ENCODE measurements at regions not wholly inside any gene's neighbourhood (a gene's known extent, or its start where the extent isn't known, plus 50 kb on each side); places are given as distances from the start of the nearest gene placed in this dataset.

GRCh38 chr3:34264337-34265041 is 466.1 kb downstream of the PDCD6IP start:
- H3K27ac Mint-ChIP-seq = no peak overlapping the region
- CTCF ChIA-PET = interaction anchor here (1.1 kb wide), 1 partner anchor 8 kb away, joined by 3 read pairs; no protein-coding TSS in a partner anchor
- ATAC-seq (ENCODE audit: low read depth) = no peak

DNA sequence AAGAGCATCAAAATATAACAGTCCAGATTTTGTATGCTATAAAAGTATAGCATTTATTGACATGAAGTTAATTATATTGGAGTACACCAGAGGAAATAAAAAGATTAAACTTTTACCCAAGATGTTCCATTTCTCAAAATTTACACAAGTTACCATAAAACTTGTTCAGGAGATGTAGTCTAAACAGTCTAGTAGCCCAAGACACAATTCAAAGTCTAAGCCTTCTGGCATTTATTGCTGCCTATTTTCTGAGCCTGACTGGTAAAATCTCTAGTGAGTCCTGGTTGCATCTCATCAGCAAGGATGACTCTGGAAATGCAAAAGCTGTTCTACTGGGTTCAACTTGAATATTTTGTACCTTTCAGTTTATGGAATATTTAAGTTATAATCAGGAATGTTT is 468.7 kb downstream of the PDCD6IP start:
- intact Hi-C loops (cut with micrococcal nuclease) = no loop called here
- Mint-ChIP-seq H3K9me3 (no peaks in the 10 kb centered on the region), H3K36me3 (ENCODE audit: low read depth) (no peaks in the 10 kb centered on the region), H3K27ac (no peak overlapping the region), H3K4me1 (peaks cover 9% of the 10 kb centered on the region), H3K4me3 (no peak overlapping the region), H3K27me3 (no peaks in the 10 kb centered on the region)
- ChIA-PET POLR2A (no interaction called here), CTCF (no interaction called here)
- DNase-seq = no peak
- no peak for TF ChIP-seq CTCF (IDR thresholded peaks at IDR 0.05)
- no peak for ATAC-seq (ENCODE audit: low read depth)

More at GRCh38 chr3:34264337-34265041, 466.1 kb downstream of the PDCD6IP start:
- H3K27me3 Mint-ChIP-seq = no peaks in the 10 kb centered on the region
- DNase-seq = no peak
- H3K36me3 Mint-ChIP-seq (ENCODE audit: low read depth) = no peaks in the 10 kb centered on the region
- intact Hi-C loops (cut with micrococcal nuclease) = loop anchor here (5.0 kb wide), 1 partner anchor 418 kb away; no protein-coding TSS in a partner anchor
- TF ChIP-seq CTCF (IDR thresholded peaks at IDR 0.05) = no peak
- no peaks in the 10 kb centered on the region for H3K9me3 Mint-ChIP-seq
- POLR2A ChIA-PET = no interaction called here
- H3K4me3 Mint-ChIP-seq = no peak overlapping the region
- peaks cover 17% of the 10 kb centered on the region for H3K4me1 Mint-ChIP-seq

GRCh38 chr3:34268032-34268709 is 469.7 kb downstream of the PDCD6IP start:
- Mint-ChIP-seq H3K4me3 (no peak overlapping the region), H3K27me3 (no peaks in the 10 kb centered on the region), H3K36me3 (ENCODE audit: low read depth) (no peaks in the 10 kb centered on the region), H3K27ac (no peak overlapping the region), H3K9me3 (no peaks in the 10 kb centered on the region), H3K4me1 (no peaks in the 10 kb centered on the region)
- ATAC-seq (ENCODE audit: low read depth) = no peak
- no peak for TF ChIP-seq CTCF (IDR thresholded peaks at IDR 0.05)
- no peak for DNase-seq
- CTCF ChIA-PET = interaction anchor here (1.1 kb wide), 1 partner anchor 12 kb away, joined by 3 read pairs; no protein-coding TSS in a partner anchor
- intact Hi-C loops (cut with micrococcal nuclease) = no loop called here
- POLR2A ChIA-PET = no interaction called here

GRCh38 chr3:34275811-34276210 is 477.4 kb downstream of the PDCD6IP start:
- H3K27ac Mint-ChIP-seq = no peak overlapping the region
- TF ChIP-seq CTCF (IDR thresholded peaks at IDR 0.05) = no peak
- intact Hi-C loops (cut with micrococcal nuclease) = no loop called here
- DNase-seq = no peak
- H3K4me1 Mint-ChIP-seq = no peaks in the 10 kb centered on the region
- H3K27me3 Mint-ChIP-seq = no peaks in the 10 kb centered on the region
- no peak for ATAC-seq (ENCODE audit: low read depth)
- ChIA-PET POLR2A (no interaction called here), CTCF (no interaction called here)
- H3K36me3 Mint-ChIP-seq (ENCODE audit: low read depth) = no peaks in the 10 kb centered on the region
- H3K4me3 Mint-ChIP-seq = no peak overlapping the region
- H3K9me3 Mint-ChIP-seq = peaks cover 2% of the 10 kb centered on the region

DNA sequence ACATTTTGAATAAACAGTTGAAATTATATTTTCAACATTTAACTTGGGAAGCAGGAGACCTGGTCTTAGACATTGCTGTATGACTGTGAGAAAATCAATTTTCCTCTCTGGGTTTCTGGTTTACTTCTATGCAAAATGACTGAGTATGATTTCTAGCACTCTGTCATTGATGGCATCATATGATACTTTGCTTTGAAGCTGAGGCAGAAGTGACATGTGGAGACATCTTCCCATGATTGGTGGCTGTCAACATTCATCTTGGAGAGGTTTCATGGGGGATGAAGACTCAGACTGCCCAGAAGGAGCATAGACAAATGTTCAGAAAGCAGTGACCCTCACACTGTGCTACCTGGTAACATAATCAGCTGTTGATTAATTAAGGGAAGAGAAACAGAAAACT is 477.9 kb downstream of the PDCD6IP start:
- no peak for TF ChIP-seq CTCF (IDR thresholded peaks at IDR 0.05)
- ChIA-PET POLR2A (no interaction called here), CTCF (interaction anchor here (1.4 kb wide), 1 partner anchor 16 kb away, joined by 3 read pairs; no protein-coding TSS in a partner anchor)
- no peak for ATAC-seq (ENCODE audit: low read depth)
- no peak overlapping the region for H3K27ac Mint-ChIP-seq
- no peaks in the 10 kb centered on the region for H3K4me1 Mint-ChIP-seq
- DNase-seq = no peak
- peaks cover 2% of the 10 kb centered on the region for H3K9me3 Mint-ChIP-seq
- no peaks in the 10 kb centered on the region for H3K36me3 Mint-ChIP-seq (ENCODE audit: low read depth)
- H3K27me3 Mint-ChIP-seq = no peaks in the 10 kb centered on the region
- intact Hi-C loops (cut with micrococcal nuclease) = no loop called here
- no peak overlapping the region for H3K4me3 Mint-ChIP-seq

All from activated B cell treated with CpG ODN at 0.5 μM for 24 hours (primary cell).